ENCODE measurements at regions not wholly inside any gene's neighbourhood (a gene's known extent, or its start where the extent isn't known, plus 50 kb on each side); places are given as distances from the start of the nearest gene placed in this dataset.

- no peak overlapping the region for H3K27ac ChIP-seq (ENCODE audit: low read depth, low read length, poor library complexity, severe bottlenecking)
- BruUV-seq (replicated peaks): no TSS peak
- no peaks in the 10 kb centered on the region for H3K9me3 ChIP-seq (ENCODE audit: low read depth, low read length, poor library complexity, severe bottlenecking)
- POLR2A ChIA-PET (ENCODE audit: low non-redundant PET): no interaction called here
- no peak for DNase-seq (ENCODE audit: low spot score)
- no peaks in the 10 kb centered on the region for H3K36me3 ChIP-seq (ENCODE audit: insufficient read depth, low read length, poor library complexity, severe bottlenecking)
- CTCF ChIA-PET: no interaction called here
- H3K4me3 ChIP-seq (ENCODE audit: low read depth, low read length, poor library complexity, severe bottlenecking): no peak overlapping the region
- intact Hi-C loops (cut with micrococcal nuclease; ENCODE audit: unreplicated experiment): no loop called here
- TF ChIP-seq EZH2 (IDR thresholded peaks at IDR 0.05; ENCODE audit: borderline replicate concordance, low read depth, low read length, poor library complexity, severe bottlenecking) (no peak), CTCF (conservative IDR thresholded peaks at IDR 0.05; ENCODE audit: low read depth, low read length) (no peak)
- no peaks in the 10 kb centered on the region for H3K27me3 ChIP-seq (replicated peaks; ENCODE audit: insufficient read depth, low read depth, low read length, poor library complexity)
- no peaks in the 10 kb centered on the region for H3K4me1 ChIP-seq (ENCODE audit: insufficient read depth, low read length, poor library complexity, severe bottlenecking)
Measured at GRCh38 chr10:131532291-131532690, 220.8 kb upstream of the TCERG1L start.

- ChIA-PET POLR2A (ENCODE audit: low non-redundant PET) (no interaction called here), CTCF (no interaction called here)
- no TSS peak for BruUV-seq (replicated peaks)
Measured at GRCh38 chr10:131532745-131533341, 221.3 kb upstream of the TCERG1L start.

DNA sequence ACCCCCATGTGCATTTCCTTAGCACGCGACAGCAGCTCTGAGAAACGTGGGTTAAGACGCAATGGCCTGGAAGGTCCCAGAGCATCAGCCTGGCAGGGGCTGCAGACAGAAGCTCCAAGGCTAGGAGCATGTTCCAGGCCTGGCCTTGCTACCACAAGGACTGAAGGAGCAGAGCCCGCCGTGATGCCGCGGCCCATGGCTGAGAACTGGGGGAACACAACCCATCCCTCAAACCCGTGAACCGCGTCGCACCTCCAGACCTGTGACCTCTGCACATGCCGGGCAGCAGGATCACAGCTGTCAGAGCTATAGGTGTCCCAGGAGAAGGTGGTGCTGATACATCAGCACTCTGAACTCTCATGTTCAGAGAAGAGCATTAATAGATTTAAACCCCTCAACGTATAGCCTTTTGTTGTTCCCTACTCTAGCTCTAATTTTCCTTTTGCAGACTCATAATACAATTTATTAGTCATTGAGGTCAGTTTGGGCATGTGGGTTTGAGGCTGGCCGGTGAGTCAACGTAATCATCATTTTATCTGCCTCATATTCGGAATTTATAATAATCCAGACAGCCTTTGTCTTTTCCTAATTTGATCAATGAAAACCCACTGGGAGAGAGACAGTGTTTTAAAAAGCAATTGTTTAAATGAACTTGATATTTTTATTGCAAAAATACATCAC, 222.5 kb upstream of the TCERG1L start:
- DNase-seq (ENCODE audit: low spot score): no peak
- Histone ChIP-seq H3K27me3 (replicated peaks; ENCODE audit: insufficient read depth, low read depth, low read length, poor library complexity) (no peaks in the 10 kb centered on the region), H3K36me3 (ENCODE audit: insufficient read depth, low read length, poor library complexity, severe bottlenecking) (no peaks in the 10 kb centered on the region), H3K4me1 (ENCODE audit: insufficient read depth, low read length, poor library complexity, severe bottlenecking) (no peaks in the 10 kb centered on the region), H3K27ac (ENCODE audit: low read depth, low read length, poor library complexity, severe bottlenecking) (no peak overlapping the region), H3K4me3 (ENCODE audit: low read depth, low read length, poor library complexity, severe bottlenecking) (no peak overlapping the region), H3K9me3 (ENCODE audit: low read depth, low read length, poor library complexity, severe bottlenecking) (no peaks in the 10 kb centered on the region)
- TF ChIP-seq EZH2 (IDR thresholded peaks at IDR 0.05; ENCODE audit: borderline replicate concordance, low read depth, low read length, poor library complexity, severe bottlenecking) (no peak), CTCF (conservative IDR thresholded peaks at IDR 0.05; ENCODE audit: low read depth, low read length) (no peak)
- POLR2A ChIA-PET (ENCODE audit: low non-redundant PET): no interaction called here
- CTCF ChIA-PET: no interaction called here
- intact Hi-C loops (cut with micrococcal nuclease; ENCODE audit: unreplicated experiment): no loop called here
- BruUV-seq (replicated peaks): no TSS peak

More at GRCh38 chr10:131532745-131533341, 221.3 kb upstream of the TCERG1L start:
- Histone ChIP-seq H3K9me3 (ENCODE audit: low read depth, low read length, poor library complexity, severe bottlenecking) (no peaks in the 10 kb centered on the region), H3K27ac (ENCODE audit: low read depth, low read length, poor library complexity, severe bottlenecking) (no peak overlapping the region), H3K27me3 (replicated peaks; ENCODE audit: insufficient read depth, low read depth, low read length, poor library complexity) (no peaks in the 10 kb centered on the region), H3K4me3 (ENCODE audit: low read depth, low read length, poor library complexity, severe bottlenecking) (no peak overlapping the region), H3K36me3 (ENCODE audit: insufficient read depth, low read length, poor library complexity, severe bottlenecking) (no peaks in the 10 kb centered on the region), H3K4me1 (ENCODE audit: insufficient read depth, low read length, poor library complexity, severe bottlenecking) (no peaks in the 10 kb centered on the region)
- no peak for DNase-seq (ENCODE audit: low spot score)
- intact Hi-C loops (cut with micrococcal nuclease; ENCODE audit: unreplicated experiment): no loop called here
- no peak for TF ChIP-seq CTCF (conservative IDR thresholded peaks at IDR 0.05; ENCODE audit: low read depth, low read length)
